ENCODE measurements at regions not wholly inside any gene's neighbourhood (a gene's known extent, or its start where the extent isn't known, plus 50 kb on each side); places are given as distances from the start of the nearest gene placed in this dataset.

DNA sequence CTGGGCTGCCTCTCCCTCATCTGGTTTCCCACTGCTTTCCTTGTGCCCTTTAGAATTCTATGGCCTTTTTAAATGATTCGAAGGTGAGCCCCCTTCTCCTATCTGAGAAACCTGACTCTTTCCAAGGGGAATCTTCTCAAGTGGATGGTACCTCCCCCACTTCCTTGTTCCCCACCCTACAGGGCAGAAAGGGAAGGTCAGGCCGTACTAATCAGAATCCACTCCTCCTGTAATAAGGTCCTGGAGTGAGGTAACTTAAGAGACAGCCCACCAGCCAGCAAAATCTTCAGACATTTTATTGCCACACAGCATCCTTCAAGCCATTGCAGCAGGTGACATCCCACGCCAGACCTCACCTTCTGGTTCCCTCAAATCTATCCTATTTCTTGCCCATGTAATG is 84.5 kb downstream of the MINAR1 start:
- TF ChIP-seq, protein P1, sequence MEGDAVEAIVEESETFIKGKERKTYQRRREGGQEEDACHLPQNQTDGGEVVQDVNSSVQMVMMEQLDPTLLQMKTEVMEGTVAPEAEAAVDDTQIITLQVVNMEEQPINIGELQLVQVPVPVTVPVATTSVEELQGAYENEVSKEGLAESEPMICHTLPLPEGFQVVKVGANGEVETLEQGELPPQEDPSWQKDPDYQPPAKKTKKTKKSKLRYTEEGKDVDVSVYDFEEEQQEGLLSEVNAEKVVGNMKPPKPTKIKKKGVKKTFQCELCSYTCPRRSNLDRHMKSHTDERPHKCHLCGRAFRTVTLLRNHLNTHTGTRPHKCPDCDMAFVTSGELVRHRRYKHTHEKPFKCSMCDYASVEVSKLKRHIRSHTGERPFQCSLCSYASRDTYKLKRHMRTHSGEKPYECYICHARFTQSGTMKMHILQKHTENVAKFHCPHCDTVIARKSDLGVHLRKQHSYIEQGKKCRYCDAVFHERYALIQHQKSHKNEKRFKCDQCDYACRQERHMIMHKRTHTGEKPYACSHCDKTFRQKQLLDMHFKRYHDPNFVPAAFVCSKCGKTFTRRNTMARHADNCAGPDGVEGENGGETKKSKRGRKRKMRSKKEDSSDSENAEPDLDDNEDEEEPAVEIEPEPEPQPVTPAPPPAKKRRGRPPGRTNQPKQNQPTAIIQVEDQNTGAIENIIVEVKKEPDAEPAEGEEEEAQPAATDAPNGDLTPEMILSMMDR (IDR thresholded peaks at IDR 0.05): no peak
- TF ChIP-seq POLR2A (IDR thresholded peaks at IDR 0.05): no peak

Measured in uterus (tissue), 2 donors.